Occipital lobe (tissue), 1 donor: ENCODE measurements at regions not wholly inside any gene's neighbourhood (a gene's known extent, or its start where the extent isn't known, plus 50 kb on each side); places are given as distances from the start of the nearest gene placed in this dataset.

Experiments
- DNase-seq: peaks from one replicate; lab custom pipeline; 2025; lab: John Stamatoyannopoulos, UW

DNA sequence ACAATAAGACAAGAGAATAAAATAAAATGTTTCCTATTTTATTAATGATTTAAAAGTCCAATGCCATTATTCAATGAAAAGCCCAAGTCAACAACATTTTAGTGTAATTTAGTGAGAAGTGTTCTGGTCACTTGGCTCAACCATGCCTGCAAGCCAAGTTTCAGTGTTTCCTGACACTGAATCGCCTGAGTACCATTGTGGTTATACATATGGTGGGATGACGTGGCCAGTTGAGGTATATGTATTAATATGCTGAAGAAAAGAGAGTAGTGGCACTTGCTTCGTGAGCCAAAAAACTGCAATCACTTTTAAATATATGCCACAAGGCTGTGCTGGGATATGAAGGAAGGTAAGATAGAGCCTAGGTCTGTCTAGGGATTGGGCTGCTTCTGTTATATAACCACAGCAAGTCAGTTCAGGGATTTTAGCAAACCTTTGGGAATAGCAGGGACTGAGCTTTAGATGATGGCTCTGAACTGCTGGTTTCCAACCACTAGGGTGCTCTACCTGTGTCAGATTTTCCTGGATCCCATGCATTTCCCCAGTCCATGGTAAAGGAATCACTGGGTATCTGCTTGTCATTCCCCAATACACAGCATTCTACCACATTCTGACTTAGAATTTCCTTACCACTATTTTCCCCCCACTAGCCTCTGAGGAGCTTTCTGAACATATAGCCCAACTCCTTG is 214.0 kb upstream of the PRPS1L1 start:
- DNase-seq = no peak

GRCh38 chr7:18243731-18244130 is 216.1 kb upstream of the PRPS1L1 start:
- DNase-seq = no peak

DNA sequence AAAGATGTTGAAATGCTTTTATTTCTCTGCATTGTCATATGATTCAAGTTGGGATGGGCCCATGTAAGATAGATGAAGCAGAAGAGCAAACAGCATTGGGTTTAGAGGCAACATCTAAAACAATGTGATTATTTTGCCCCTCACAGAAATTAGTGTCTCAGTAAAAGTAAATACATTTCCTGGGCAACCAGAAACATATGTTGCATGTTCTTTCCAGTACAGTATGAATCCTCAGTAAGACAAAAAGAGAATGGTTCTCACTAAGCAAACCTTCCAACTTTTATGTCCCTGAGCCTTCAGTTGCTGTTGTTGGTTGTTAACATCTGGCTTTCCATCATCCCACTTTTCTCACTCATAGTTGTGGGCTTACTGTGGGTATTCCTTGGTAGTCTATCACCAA is 222.5 kb upstream of the PRPS1L1 start:
- no peak for DNase-seq

- DNase-seq = no peak
Measured at GRCh38 chr7:18257711-18258110, 230.1 kb upstream of the PRPS1L1 start.

DNA sequence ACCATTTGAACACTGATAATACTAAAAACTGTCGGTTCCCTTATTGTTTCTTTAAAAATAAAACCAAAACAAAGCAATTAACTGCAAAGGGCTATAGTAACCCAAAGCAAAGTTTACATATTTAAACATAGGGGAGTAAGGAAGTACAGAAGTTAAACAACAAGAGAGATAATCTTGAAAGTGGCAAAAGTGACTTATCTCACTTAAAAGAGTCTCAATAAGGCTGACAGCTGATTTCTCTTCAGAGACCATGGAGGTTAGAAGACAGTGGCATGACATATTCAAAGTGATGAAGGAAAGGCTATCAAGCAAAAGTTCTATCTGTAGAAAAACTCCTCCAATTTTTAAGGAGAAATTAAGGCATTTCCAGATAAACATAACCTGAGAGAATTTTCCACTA is 233.5 kb upstream of the HDAC9 start:
- no peak for DNase-seq

DNA sequence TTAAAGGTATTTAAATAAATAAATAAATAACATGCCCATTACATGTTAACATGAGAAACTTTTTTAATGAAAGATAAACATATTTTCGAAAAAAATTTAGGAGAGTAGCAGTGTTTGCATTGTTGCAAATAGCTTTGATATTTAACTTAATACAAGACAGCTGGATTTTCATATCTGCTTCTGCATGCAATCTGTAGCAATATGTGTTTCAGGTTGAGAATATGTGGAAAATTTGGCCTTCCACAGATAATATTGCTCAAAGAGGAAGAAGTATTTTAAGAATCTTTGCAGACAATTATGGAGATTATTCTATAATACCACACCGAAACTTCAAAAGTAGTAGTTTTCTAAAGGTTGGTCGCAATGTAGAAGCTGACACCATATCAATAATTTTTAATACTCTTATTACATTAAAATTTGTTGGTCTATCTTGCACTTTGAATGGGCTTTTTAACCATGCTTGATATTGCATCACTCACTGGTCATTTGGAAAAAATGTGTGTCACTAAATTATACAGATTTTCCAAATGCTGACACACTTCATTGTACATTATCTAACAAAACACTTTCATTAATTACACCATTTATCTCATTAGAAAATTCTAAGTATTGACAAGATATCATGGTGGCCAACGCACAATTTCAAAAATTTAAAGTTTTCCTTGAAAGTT is 229.8 kb upstream of the HDAC9 start:
- DNase-seq = no peak

- DNase-seq = no peak
Measured at GRCh38 chr7:18268571-18268970, 227.0 kb upstream of the HDAC9 start.

DNA sequence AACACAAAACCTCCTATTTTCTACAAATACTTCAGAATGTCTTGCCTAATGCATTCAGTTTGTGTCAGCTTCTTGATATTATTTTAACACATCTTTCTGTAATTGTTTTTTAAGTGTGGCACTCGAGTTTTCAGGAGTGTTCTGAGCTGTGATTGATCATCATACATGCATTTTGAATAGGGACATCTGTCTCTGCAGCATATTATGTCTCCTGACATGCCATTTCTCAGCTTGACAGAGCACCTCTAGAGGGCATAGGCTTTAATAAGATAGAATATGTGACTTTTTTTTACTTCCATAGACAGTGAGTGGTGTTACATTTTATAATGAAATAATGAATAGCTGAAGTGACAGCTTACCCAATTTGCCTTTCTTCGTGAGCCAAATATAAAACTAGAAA is 219.2 kb upstream of the HDAC9 start:
- no peak for DNase-seq

GRCh38 chr7:18278316-18278715 is 217.2 kb upstream of the HDAC9 start:
- no peak for DNase-seq

- no peak for DNase-seq
Measured at GRCh38 chr7:18283045-18283444, 212.5 kb upstream of the HDAC9 start.

DNA sequence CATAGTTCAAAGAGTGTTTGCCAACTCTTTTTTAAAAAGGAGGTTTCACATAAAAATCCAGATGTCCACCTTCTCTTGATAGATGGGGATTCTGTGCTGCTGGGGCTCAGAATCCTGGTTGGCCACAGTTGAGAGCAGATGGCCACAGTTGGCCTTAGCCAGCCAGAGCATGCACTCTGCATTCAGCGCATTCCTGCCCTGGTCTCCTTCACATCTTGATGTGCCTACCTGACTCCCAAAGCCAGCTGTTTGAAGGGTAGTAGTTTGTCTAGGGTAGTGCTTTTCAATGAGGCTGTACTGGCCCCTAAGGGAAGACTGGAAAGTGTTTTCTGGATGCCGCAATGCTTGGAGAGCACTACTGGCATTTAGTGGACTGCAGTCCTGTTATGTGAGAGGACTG is 208.1 kb upstream of the HDAC9 start:
- DNase-seq = no peak

DNA sequence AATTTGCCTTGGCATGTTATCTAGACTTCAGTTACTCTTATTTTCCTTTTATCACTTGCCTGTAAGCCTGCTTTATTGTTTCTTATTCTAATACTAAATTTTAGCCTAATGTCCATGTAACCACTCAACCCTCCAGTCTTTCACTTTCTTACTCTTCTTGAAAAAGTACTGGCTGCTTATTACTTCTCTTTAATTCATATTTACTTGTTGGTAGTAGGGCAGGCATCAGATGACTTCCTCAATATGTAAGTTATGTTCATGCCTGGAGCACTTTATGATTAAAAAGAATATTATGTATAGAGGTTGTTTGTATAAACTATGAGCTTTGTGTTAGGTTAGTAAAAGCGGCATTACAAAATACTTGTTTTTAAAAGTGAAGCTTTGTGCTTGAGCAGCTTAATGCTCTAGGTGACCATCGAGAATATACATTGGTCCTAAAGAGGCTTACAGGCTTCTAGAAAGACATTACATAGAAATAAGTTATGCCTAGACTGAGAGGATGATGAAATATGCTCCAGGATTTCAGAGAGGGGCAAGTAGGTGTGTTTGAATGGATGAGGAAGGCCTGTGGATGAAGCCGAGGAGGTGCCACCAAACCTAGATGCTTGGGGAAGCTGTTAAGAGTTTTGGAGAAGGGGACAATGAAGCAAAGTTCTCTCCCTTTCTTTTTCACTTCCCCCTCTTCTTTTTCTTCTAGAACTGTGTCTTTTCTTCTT is 207.1 kb upstream of the HDAC9 start:
- DNase-seq = no peak

GRCh38 chr7:18289788-18290187 is 205.8 kb upstream of the HDAC9 start:
- DNase-seq = no peak

GRCh38 chr7:18290223-18290622 is 205.3 kb upstream of the HDAC9 start:
- no peak for DNase-seq

DNA sequence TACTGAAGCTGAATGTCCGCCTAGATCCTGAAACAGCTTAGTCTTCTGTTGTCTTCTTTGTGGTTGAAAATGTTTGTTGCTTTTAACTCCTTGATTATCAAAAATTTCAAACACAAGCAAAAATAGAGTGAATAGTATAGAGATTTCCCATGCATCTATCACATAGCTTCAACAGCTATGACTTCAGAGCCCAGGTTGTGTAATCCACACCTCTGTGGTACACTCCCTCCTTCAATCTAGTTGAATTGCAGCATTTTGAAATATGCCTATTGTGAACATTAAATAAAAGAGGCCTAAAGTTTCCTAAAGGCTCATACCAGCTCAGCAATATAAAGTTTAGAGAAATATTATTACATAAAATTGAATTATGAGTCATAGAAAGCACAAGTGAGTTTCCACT is 204.7 kb upstream of the HDAC9 start:
- no peak for DNase-seq

GRCh38 chr7:18292584-18292983 is 203.0 kb upstream of the HDAC9 start:
- no peak for DNase-seq

- no peak for DNase-seq
Measured at GRCh38 chr7:18293759-18294158, 201.8 kb upstream of the HDAC9 start.

DNA sequence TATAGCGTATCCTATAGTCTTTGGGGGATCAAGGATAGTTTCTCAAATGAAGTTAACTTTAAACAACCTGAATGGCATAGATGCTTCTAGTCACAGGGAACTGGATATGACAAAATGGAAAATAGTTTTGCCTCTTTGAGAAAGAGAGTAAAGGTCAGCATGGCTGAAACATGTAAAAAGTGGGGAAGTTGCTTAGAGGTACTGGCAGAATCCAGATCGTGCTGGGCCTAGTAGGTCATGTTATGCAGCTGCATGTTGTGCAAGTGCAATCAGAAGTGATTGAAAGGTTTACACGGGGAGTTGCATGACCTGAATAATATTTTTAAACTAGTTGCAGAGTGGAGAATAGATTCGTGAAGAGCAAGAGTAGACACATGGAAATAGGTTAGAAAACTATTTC is 201.1 kb upstream of the HDAC9 start:
- no peak for DNase-seq

DNA sequence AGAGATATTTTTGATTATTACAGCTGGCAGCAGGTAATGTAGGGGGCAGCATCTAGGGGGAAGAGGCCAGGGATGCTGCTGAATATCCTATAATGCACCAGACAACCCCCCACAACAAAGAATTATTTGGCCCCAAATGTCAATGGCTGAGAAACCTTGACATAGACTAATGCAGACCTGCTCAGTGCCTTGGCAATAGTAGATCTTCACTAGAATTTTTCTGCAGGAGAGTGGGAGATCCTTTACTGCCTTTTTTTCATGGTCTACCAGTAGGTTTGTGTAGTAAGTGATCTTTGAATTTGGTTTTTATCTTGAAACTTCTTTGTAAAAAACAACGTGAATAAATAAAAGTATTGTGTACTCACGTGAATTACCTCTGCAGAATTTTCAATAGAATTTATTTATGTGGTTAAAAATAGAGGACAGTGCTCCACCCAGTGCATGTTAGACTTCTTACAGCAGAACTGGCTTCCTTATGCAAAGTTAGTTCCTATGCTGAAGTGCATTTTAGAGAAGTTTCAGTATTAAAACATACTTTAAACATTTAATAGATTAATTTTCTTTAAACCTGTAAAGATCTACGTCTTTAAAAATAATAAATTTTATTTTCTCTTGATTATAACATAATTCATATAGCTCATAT is 199.6 kb upstream of the HDAC9 start:
- no peak for DNase-seq

DNA sequence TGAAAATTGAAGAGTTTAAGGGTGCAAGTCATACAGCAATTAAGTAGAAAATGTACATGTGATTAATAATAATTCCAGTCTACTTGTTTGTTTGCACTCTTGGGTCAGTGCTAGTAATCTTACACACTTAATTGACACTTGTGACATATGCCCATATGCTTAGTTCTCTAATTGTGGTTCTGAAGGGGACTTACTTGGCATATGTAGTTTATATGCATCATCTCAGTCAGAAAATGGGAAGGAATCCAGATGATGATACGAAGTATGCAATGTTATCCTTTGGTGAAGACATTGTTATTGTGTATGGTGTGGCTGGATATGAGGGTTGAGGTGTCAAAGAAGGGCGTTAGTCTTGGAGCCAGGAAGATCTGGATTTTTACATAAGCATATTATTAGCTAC is 193.5 kb upstream of the HDAC9 start:
- no peak for DNase-seq

GRCh38 chr7:18305866-18306265 is 189.7 kb upstream of the HDAC9 start:
- no peak for DNase-seq

- DNase-seq = no peak
Measured at GRCh38 chr7:18306696-18307095, 188.9 kb upstream of the HDAC9 start.
